ENCODE measurements at regions not wholly inside any gene's neighbourhood (a gene's known extent, or its start where the extent isn't known, plus 50 kb on each side); places are given as distances from the start of the nearest gene placed in this dataset.

GRCh38 chr9:135010586-135010860 is 76.9 kb upstream of the OLFM1 start:
- no peaks in the 10 kb centered on the region for H3K4me1 ChIP-seq
- H3K27ac ChIP-seq = no peak overlapping the region
- DNase-seq (peak; percentile 66), ATAC-seq (no peak)
- TF ChIP-seq CTCF (IDR thresholded peaks at IDR 0.05) = no peak
- H3K4me3 ChIP-seq = no peak overlapping the region
- no peaks in the 10 kb centered on the region for H3K9me3 ChIP-seq
- H3K36me3 ChIP-seq = no peaks in the 10 kb centered on the region
- intact Hi-C loops (cut with DNase I) = no loop called here
- no peaks in the 10 kb centered on the region for H3K27me3 ChIP-seq

GRCh38 chr9:135010921-135011320 is 76.5 kb upstream of the OLFM1 start:
- ATAC-seq (peak; percentile 83), DNase-seq (peak; percentile 72)
- Histone ChIP-seq H3K9me3 (no peaks in the 10 kb centered on the region), H3K36me3 (no peaks in the 10 kb centered on the region), H3K4me1 (no peaks in the 10 kb centered on the region), H3K4me3 (no peak overlapping the region), H3K27me3 (no peaks in the 10 kb centered on the region), H3K27ac (no peak overlapping the region)
- no peak for TF ChIP-seq CTCF (IDR thresholded peaks at IDR 0.05)
- intact Hi-C loops (cut with DNase I) = no loop called here

- Histone ChIP-seq H3K4me3 (no peak overlapping the region), H3K27ac (no peak overlapping the region), H3K27me3 (no peaks in the 10 kb centered on the region), H3K9me3 (no peaks in the 10 kb centered on the region), H3K36me3 (no peaks in the 10 kb centered on the region), H3K4me1 (no peaks in the 10 kb centered on the region)
- intact Hi-C loops (cut with DNase I) = no loop called here
- no peak for TF ChIP-seq CTCF (IDR thresholded peaks at IDR 0.05)
- no peak for ATAC-seq
- no peak for DNase-seq
These were observed 75.3 kb upstream of the OLFM1 start for GRCh38 chr9:135012166-135012565.

- ATAC-seq = no peak
- intact Hi-C loops (cut with DNase I) = no loop called here
- Histone ChIP-seq H3K27ac (no peak overlapping the region), H3K9me3 (no peaks in the 10 kb centered on the region), H3K4me1 (no peaks in the 10 kb centered on the region), H3K4me3 (no peak overlapping the region), H3K27me3 (no peaks in the 10 kb centered on the region), H3K36me3 (no peaks in the 10 kb centered on the region)
- no peak for DNase-seq
- no peak for TF ChIP-seq CTCF (IDR thresholded peaks at IDR 0.05)
These were observed 73.0 kb upstream of the OLFM1 start for GRCh38 chr9:135014311-135015010.

GRCh38 chr9:135015096-135015495 is 72.4 kb upstream of the OLFM1 start:
- no peak for ATAC-seq
- Histone ChIP-seq H3K27ac (no peak overlapping the region), H3K4me1 (no peaks in the 10 kb centered on the region), H3K27me3 (no peaks in the 10 kb centered on the region), H3K9me3 (no peaks in the 10 kb centered on the region), H3K36me3 (no peaks in the 10 kb centered on the region), H3K4me3 (no peak overlapping the region)
- intact Hi-C loops (cut with DNase I) = no loop called here
- TF ChIP-seq CTCF (IDR thresholded peaks at IDR 0.05) = no peak
- no peak for DNase-seq

GRCh38 chr9:135015565-135015964 is 71.9 kb upstream of the OLFM1 start:
- no peak overlapping the region for H3K4me3 ChIP-seq
- no peaks in the 10 kb centered on the region for H3K4me1 ChIP-seq
- intact Hi-C loops (cut with DNase I) = no loop called here
- ATAC-seq (no peak), DNase-seq (no peak)
- no peaks in the 10 kb centered on the region for H3K27me3 ChIP-seq
- no peaks in the 10 kb centered on the region for H3K36me3 ChIP-seq
- no peaks in the 10 kb centered on the region for H3K9me3 ChIP-seq
- no peak overlapping the region for H3K27ac ChIP-seq
- TF ChIP-seq CTCF (IDR thresholded peaks at IDR 0.05) = no peak

Measured in upper lobe of right lung (tissue), 1 donor.